Left ventricle myocardium inferior (tissue), 1 donor: ENCODE measurements at regions not wholly inside any gene's neighbourhood (a gene's known extent, or its start where the extent isn't known, plus 50 kb on each side); places are given as distances from the start of the nearest gene placed in this dataset.

Experiments used
- DNase-seq: peaks from one replicate; pipeline ENCODE4 v3.0.0-alpha.2; 2020
- H3K27ac ChIP-seq: fragments of 200-600 bp; replicated peaks from 2 replicates; pipeline ENCODE4 v1.8.0; 2021
- H3K27me3 ChIP-seq: fragments of 200-600 bp; 2 replicates; pipeline ENCODE4 v1.8.0; 2021; ENCODE audit warnings: low read depth
- H3K36me3 ChIP-seq: fragments of 200-600 bp; 2 replicates; pipeline ENCODE4 v1.8.0; 2021
- H3K4me1 ChIP-seq: fragments of 200-600 bp; 2 replicates; pipeline ENCODE4 v1.8.0; 2021
- H3K4me3 ChIP-seq: fragments of 200-600 bp; 2 replicates; pipeline ENCODE4 v1.8.0; 2021; ENCODE audit warnings: mild to moderate bottlenecking, moderate library complexity
- H3K9me3 ChIP-seq: fragments of 200-600 bp; replicated peaks from 2 replicates; pipeline ENCODE4 v1.8.0; 2021
- intact Hi-C: fragments of 100-400 bp; cut with micrococcal nuclease; formaldehyde crosslinking; loops from one replicate; pipeline ENCODE4 v1.11.0; 2022
- TF ChIP-seq, protein P1 (sequence below): fragments of 200-600 bp; IDR thresholded peaks from 2 replicates; pipeline ENCODE4 v1.8.0; 2021; ENCODE audit warnings: antibody characterized with exemption, mild to moderate bottlenecking, borderline replicate concordance
- donor health status: DM: no; HTN: yes; CAD: no; lungs with severe emphysema.

DNA sequence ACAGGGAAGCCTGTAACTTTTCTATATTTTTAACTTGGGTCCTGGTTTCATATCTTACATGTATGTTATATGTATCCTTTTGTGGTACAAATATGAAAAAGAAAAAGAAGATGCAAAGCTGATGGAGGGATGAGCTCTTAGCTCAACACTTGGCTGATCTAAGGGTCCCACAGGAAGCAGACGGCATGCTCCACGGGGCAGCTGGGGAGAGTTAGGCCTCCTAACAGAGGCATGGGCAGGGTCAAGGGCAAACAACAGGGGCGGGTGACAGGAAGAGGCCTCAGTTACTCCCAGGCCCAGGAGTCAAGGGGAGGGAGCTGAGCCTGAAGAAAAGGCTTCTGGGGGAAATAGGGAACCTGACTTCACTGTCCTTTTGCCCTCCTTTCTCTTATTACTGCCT lies 287.2 kb downstream of the ZSWIM6 start:
- Histone ChIP-seq H3K27me3 (no peaks in the 10 kb centered on the region), H3K9me3 (no peaks in the 10 kb centered on the region), H3K36me3 (no peaks in the 10 kb centered on the region), H3K4me1 (peaks cover 25% of the 10 kb centered on the region), H3K4me3 (no peak overlapping the region), H3K27ac (peak overlapping the region; percentile 38)
- TF ChIP-seq, protein P1, sequence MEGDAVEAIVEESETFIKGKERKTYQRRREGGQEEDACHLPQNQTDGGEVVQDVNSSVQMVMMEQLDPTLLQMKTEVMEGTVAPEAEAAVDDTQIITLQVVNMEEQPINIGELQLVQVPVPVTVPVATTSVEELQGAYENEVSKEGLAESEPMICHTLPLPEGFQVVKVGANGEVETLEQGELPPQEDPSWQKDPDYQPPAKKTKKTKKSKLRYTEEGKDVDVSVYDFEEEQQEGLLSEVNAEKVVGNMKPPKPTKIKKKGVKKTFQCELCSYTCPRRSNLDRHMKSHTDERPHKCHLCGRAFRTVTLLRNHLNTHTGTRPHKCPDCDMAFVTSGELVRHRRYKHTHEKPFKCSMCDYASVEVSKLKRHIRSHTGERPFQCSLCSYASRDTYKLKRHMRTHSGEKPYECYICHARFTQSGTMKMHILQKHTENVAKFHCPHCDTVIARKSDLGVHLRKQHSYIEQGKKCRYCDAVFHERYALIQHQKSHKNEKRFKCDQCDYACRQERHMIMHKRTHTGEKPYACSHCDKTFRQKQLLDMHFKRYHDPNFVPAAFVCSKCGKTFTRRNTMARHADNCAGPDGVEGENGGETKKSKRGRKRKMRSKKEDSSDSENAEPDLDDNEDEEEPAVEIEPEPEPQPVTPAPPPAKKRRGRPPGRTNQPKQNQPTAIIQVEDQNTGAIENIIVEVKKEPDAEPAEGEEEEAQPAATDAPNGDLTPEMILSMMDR = no peak
- intact Hi-C loops = no loop called here
- DNase-seq = no peak

DNA sequence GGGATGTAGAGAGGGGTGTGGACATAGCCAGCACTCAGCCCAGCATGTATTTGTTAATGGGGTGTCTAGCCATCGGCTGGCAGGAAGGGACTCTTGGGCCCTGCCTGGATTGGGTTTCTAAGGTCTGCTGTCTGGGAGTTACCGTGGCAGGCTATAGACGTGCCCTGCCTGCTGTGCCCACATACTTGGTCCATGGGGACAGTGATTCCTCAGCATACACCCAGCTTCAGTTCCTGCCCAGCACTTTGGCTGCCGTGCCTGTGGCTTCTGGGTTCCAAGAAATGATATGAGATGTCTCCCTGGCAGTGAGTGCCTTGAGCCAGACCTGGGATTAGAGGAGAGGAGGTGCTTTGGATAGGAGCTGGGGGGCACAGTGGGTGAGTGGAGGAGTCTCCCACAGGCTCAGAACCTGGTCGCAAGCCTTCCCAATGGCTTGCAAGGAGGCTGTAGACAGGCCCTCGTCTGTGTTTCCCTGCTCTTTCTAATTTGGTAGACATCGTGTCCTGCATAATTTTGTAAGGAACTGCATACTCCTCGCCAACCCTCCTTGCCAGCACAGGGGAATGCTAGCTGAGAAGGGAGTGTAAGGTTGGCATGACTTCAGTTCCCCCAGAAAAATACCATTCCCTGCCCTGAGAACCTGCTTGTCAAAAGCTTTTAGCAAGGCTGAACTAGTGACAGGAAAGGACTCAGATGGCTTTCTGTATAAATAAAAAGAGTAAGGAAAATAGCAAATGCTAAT lies 287.9 kb downstream of the ZSWIM6 start:
- intact Hi-C loops = no loop called here
- H3K27me3 ChIP-seq = no peaks in the 10 kb centered on the region
- DNase-seq = no peak
- H3K4me1 ChIP-seq = peaks cover 30% of the 10 kb centered on the region
- no peak overlapping the region for H3K4me3 ChIP-seq
- TF ChIP-seq, protein P1 = no peak
- no peaks in the 10 kb centered on the region for H3K9me3 ChIP-seq
- H3K36me3 ChIP-seq = no peaks in the 10 kb centered on the region
- peak overlapping the region; percentile 38 for H3K27ac ChIP-seq

DNA sequence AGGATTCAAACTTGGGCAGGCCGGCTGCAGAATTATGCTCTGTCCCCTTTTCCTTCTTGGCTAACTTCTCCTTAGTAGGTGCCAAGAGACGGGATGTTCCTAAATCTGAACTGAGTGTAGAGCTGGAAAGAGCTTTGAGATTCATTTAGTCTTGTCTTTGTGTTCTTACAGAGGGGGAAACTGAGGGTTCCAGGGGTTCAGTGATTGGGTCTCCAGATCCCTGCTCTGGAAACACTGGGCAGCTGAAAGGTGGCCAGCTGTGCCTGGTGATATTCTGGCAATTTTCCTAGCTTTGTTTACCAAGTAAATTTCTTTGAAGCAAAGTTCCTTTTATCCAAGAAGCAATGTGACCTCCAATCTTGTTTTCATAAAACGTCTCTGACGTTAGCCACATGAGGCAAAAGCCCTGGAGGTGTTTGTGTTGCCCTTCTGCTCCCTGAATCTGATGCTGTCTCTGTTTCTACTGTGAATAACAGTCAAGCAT lies 288.7 kb downstream of the ZSWIM6 start:
- no peak for DNase-seq
- intact Hi-C loops = no loop called here
- Histone ChIP-seq H3K36me3 (no peaks in the 10 kb centered on the region), H3K27me3 (no peaks in the 10 kb centered on the region), H3K4me3 (no peak overlapping the region), H3K9me3 (no peaks in the 10 kb centered on the region), H3K4me1 (peaks cover 37% of the 10 kb centered on the region), H3K27ac (peak overlapping the region; percentile 38)
- TF ChIP-seq, protein P1 = no peak

DNA sequence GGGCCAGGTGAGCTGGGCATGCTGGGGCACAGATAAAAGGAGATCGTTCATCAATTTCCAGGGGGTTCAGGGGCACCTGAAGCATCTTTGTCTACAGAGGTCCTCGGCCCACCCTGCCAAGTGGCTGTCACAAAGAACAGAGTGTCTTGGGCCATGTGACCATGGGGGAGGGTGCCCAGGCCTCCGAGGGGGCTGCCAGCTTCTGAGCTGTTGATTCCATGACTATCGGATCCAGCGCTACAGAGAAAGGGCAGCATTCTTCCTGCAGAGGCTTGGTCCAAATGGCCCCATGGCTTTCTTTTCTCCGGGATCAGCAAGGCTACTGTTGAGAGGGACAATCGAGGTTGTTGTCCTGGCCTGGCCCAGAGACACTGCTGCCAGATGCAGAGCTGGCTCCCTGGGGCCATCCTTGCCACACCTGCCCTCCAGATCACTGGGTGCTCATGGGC lies 289.2 kb downstream of the ZSWIM6 start:
- no peak for DNase-seq
- TF ChIP-seq, protein P1 = no peak
- intact Hi-C loops = no loop called here
- no peaks in the 10 kb centered on the region for H3K9me3 ChIP-seq
- no peak overlapping the region for H3K4me3 ChIP-seq
- H3K27ac ChIP-seq = peak overlapping the region; percentile 38
- H3K4me1 ChIP-seq = peaks cover 42% of the 10 kb centered on the region
- no peaks in the 10 kb centered on the region for H3K27me3 ChIP-seq
- H3K36me3 ChIP-seq = no peaks in the 10 kb centered on the region

DNA sequence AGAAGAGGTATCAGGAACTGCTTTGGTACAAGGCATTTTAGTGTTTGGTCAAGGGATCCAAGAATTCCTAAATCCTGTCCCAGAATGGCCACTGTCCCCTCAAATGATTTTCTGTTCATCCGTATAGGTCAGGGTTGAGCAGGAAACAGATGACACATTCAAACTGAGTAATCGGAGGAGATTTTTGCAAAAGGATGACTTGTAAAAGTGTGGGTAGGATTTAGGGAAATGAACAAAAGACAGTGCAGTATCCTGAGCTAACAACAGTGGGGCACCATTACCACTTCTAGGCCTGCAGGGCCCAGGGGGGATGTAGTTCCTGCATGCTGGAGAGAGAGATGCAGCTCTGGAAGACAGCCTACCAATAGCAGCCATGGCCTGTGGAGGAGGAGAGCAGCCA lies 290.1 kb downstream of the ZSWIM6 start:
- TF ChIP-seq, protein P1 = no peak
- no peak overlapping the region for H3K27ac ChIP-seq
- intact Hi-C loops = no loop called here
- no peak for DNase-seq
- H3K9me3 ChIP-seq = no peaks in the 10 kb centered on the region
- H3K4me1 ChIP-seq = peaks cover 49% of the 10 kb centered on the region
- H3K27me3 ChIP-seq = no peaks in the 10 kb centered on the region
- H3K4me3 ChIP-seq = no peak overlapping the region
- H3K36me3 ChIP-seq = no peaks in the 10 kb centered on the region
